GM18505 (cell line): ENCODE measurements at regions not wholly inside any gene's neighbourhood (a gene's known extent, or its start where the extent isn't known, plus 50 kb on each side); places are given as distances from the start of the nearest gene placed in this dataset.

Source experiments
- ATAC-seq: cut with Tn5 transposase; IDR thresholded peaks from one replicate; pipeline ENCODE4 v1.9.1; 2021; ENCODE audit not compliant: unreplicated experiment
- POLR2A ChIP-seq: IDR thresholded peaks from 4 replicates; pipeline ENCODE4 v1.6.1; 2011; ENCODE audit warnings: borderline replicate concordance; ENCODE audit not compliant: insufficient read depth, insufficient read length; ENCODE audit errors: extremely low read depth

DNA sequence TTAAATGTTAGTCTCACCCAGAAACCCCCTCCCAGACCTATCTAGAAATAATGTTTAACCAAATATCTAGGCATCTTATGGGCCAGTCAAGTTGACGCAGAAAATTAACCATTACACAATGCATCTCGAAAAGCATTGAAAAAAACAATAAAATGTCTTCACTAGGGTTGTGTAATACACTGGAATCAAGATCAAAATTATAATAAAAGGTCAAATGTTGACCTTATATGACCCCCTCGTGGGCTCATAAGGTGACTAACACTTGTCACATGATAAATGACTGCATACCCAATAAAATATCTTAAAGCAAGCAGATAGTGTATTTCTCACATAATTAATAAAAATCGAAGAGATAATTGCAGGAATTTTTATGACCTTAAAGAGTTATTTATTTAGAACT lies 447.9 kb upstream of the DSEL start:
- no peak for TF ChIP-seq POLR2A
- no peak for ATAC-seq

DNA sequence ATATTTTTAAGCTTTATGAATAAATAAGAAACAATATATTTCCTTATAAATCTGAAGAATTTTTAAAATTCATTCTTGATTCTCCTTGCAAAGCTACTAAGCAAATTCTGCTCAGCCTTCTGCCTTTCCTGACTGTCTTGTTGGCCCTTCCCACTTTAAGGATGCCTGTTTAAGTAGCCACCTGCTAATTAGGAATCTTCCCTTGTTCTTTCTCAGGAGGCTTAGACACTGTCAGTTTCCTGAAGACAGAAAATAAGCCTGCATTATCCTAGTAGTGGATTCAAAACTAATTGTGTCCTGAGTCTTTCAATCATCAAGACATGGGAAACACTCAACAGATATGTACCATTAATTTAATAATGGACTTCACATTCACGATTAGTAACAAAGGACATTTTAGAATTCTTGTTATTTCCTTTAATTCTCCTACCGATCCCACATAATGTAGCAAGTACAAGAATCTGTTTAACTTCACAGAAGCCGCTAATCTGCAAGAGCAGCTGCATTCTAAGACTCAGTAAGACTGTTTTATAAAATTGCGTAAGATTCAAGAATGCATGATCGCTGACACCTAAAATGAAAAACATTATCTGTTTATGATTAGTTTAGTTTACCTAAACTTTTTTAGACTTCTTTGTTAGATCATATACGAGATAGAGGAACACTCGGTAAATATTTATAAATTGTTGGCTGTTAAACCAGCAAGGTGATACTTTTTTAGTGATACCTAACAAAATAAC lies 445.4 kb upstream of the DSEL start:
- ATAC-seq = no peak
- TF ChIP-seq POLR2A = no peak

DNA sequence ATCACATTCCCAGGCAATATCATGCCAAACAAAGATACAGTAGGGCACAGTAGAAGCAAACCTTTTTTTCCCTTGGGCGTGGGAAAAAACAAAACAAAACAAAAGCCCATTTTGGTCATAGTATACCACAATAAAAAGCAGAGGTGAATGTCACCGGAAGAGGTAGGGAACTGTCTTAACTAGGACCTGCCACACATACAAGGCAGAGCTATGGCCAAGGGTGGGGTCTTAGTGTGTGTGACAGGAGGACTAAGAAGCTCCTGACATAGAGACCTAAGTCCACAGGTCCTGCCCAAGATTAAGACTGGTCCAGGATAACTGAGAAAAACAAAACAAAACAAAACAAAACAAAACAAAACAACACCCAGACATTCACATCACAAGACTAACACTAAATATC lies 441.2 kb upstream of the DSEL start:
- ATAC-seq = no peak
- TF ChIP-seq POLR2A = no peak

DNA sequence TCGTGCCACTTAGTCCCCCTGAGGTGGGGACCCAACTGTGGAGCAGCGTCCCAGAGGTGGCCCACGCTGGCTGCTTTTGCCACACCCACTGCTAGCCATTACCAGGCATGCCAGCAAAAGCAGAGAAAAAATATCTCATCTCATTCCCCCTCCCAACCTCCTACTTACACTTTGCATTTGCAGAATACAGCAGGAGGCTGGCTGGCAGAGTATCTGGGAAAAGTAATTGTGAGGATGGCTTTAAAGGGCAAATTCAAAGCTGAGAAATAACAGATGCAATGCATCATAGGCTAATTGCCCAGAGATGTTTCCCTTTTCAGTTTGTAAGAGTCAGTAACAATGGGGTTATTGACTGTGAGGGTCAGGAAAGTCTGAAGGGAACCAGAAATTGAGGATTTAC lies 438.1 kb upstream of the DSEL start:
- no peak for TF ChIP-seq POLR2A
- ATAC-seq = no peak

DNA sequence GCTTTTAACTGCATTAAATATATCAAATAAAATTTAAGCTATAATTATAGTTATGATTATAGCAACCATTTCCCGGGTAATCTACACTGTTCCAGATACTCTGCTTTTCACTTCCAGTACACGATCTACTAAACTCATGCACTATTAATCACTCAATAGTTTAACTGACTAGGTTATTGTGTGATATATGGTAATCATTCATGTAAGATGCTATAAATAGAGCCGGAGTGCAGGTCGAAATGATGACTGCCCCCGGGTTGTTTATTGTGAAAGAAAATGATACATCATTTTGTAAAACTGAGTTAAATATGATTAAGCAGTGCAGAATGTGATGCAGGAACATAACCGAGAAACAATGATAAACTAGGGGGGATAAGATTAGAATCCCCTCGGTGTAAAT lies 434.6 kb upstream of the DSEL start:
- ATAC-seq = no peak
- TF ChIP-seq POLR2A = no peak

DNA sequence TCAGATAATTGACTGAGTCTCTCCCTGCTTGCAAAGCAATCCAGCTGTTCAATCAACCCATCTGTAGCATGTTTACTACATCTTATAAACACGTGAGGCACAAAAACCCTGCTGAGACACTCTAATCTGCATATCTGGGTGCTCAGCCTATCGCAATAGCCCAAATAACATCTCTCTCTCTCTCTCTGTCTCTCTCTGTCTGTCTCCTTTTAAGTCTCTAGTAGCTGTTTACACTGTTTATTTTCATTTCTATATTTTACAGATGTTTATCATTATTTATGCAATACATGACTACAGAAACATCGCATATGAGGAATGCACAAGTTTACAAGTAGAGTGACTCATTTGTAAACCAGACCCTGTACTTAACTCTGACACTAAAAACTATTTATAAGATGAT lies 422.1 kb upstream of the DSEL start:
- no peak for TF ChIP-seq POLR2A
- ATAC-seq = no peak

DNA sequence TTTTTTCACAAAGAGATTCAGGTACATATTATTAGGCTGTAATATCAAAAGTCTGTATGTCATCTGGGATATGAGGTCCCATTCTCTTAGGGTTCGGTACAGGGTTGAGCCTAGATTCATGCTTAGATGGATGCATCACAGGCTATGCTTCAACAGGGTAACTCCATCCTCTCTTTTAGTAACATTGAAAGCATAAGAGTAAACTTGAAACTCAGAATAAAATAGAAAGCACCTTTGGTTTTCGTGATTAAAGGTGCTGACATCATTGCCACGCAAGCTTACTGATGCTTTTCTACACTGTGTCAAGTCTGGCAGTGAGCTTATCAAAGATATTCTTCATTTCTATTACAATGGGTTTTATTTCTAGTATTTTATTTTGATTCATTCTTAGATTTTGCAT lies 419.1 kb upstream of the DSEL start:
- no peak for TF ChIP-seq POLR2A
- ATAC-seq = peak; percentile 50

DNA sequence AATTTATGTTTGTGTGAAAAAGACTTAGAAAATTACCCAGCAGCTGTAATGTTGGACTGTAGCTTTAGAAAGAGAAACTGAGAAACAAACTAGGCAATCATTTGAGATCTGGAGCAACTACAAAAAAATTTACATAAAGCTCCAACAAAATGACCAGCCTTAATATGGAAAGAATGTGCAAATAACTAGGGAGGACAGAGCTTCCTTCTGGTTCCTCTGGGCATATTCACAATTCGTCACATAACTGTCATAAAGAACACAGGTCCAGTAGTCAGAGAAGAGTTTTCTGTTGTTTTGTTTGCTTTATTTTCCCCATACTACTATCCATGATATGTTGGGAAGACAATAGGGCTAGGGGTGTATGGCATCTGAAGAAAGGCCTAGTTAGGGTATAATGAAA lies 416.8 kb upstream of the DSEL start:
- no peak for TF ChIP-seq POLR2A
- no peak for ATAC-seq

DNA sequence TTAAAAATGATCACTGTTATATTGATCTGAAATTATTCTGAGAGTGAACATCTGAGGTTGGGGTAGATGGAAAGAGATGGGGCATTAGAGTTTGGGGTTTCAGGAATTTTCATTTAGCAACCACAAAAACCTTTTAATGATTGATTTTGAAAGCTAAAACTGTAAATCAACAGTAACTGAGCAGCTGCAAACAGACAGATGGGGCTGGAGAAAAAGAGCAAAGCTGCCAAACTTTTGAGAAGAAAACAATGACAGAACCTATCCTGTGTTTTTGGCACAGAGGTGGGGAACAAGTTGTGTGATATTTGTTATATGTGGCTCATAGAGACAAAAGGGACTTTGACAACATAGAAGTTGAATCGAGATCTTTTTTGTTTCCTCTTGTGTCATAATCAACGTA lies 415.8 kb upstream of the DSEL start:
- no peak for TF ChIP-seq POLR2A
- no peak for ATAC-seq

DNA sequence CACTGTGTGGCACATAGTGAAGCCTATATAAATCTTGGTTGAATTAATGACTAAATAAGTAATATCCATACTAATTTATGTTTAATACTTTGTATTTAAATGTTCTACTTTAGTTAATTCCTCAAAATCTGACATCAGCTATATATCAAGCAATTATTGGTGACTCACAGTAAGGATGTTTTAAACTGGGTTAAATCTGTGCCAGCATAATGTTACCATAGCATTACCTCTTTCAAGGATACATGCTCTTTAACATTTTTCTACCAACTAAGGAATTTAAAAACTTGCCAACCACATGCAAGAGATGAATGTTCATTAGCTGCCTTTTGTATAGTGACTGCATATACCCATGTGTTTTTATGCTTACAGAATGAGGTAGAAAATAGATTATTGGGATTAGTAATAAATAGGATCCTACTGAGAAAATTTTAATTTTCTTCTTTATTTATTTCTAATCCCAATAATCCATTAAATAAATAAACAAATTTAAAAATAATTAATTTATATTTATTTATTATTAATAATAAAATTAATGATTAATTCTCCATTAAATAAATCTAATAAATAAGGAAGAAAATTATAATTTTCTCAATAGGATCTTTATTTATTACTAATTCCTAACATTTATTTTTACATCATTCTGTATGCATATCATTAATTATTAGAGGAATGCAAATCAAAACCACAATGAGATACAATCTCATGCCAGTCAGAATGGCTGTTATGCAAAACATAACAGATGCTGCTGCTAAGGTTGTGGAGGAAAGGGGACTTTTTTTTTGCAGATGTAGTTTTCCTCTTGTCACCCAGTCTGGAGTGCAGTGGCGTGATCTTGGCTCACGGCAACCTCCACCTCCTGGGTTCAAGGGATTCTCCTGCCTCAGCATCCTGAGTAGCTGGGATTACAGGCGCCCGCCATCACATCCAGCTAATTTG lies 410.7 kb upstream of the DSEL start:
- no peak for TF ChIP-seq POLR2A
- ATAC-seq = no peak

DNA sequence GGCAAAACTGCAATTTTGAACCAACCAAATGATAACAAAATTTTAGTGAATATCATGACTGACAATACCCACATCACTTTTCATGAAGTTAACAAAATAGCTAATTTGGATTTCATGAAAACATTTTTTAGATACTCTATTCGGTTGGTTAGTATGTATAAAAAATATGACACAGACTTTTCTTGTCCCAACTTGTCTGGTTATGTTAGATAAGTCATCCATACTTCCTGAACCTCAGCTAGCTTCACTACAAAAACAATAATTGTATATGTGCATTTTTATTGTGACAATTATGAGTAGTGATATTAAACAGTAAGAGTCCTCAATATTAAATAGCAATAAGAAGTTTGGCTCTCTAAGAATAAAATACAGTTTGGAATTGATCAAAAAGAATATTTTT lies 408.1 kb upstream of the DSEL start:
- no peak for ATAC-seq
- no peak for TF ChIP-seq POLR2A

DNA sequence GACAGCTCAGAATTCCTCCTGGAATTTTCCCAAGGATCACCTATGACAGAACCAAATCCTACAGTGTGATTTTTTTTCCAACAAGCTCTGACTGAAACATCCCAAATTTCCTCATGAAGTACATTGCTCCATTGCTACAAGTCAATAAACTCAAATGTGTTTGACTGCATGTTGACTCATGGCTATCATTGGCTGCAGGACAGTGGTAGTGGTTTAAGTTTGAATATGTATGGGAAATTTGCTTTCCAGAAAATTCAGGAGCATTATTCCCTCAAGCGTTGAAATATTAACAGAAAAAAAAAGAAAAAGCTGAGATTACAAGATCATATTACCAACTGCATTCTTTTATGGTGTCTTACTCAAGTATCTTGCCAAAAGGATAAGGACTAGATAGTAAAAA lies 402.8 kb upstream of the DSEL start:
- ATAC-seq = no peak
- no peak for TF ChIP-seq POLR2A

DNA sequence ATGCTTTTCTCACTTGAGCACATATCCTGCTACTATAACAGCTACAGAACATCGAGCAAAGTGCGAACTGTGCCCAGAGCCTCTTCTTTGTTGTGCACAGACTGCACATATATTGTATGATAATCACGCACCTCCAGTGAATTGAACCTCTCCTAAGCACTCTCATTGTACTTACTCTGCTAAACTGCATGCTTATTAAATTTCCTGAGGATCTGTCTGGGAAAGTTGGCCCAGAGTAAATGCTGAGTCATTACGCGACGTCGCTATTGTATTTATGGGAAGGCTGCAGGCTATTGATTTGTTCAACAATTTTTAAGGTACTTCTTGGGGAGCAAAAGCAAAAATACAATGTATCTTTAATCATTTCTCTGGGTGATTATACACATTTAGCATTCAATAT lies 399.6 kb upstream of the DSEL start:
- no peak for TF ChIP-seq POLR2A
- ATAC-seq = no peak

DNA sequence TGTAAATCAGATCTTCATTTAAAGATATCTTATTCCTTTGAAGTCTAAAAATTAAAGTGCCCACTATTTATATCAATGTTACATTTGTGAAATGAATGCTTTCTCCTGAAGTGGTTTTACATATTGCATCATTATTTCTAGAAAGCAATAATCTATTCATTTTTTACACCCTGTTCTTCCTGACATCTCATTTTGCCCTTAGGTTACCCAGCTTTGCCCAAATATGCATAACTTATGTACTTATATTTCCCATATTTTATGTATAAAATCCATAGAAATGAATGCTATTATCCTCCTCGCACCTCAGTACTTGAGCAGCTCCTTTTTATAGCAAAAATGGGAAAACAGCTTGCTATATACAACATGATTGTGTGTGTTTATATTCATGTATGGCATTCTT lies 396.5 kb upstream of the DSEL start:
- ATAC-seq = no peak
- TF ChIP-seq POLR2A = no peak
